Embryonic facial prominence (tissue), 1 donor: ENCODE measurements at regions not wholly inside any gene's neighbourhood (a gene's known extent, or its start where the extent isn't known, plus 50 kb on each side); places are given as distances from the start of the nearest gene placed in this dataset.
A peak's percentile ranks its signal among the peaks of the same experiment; 100 is the strongest.
"Not testable (repeated sequence)": the region's sequence is repeated elsewhere in the genome, so short reads cannot be mapped to it uniquely, and the experiment has no call there.

ENCODE experiments used
- DNase-seq: peaks from one replicate; pipeline ENCODE4 v3.0.0-alpha.2; 2016; ENCODE audit errors: extremely low spot score

- not testable (repeated sequence) for DNase-seq
Observed at GRCh38 chr13:58352100-58352499, 720.6 kb downstream of the PCDH17 start.

GRCh38 chr13:58369936-58370335, 738.4 kb downstream of the PCDH17 start:
- DNase-seq: no peak

GRCh38 chr13:58376349-58376748, 744.8 kb downstream of the PCDH17 start:
- no peak for DNase-seq

GRCh38 chr13:58376775-58377174, 745.2 kb downstream of the PCDH17 start:
- no peak for DNase-seq

- no peak for DNase-seq
Observed at GRCh38 chr13:58379221-58379620, 747.7 kb downstream of the PCDH17 start.

- not testable (repeated sequence) for DNase-seq
Observed at GRCh38 chr13:58385336-58385735, 753.8 kb downstream of the PCDH17 start.

- no peak for DNase-seq
Observed at GRCh38 chr13:58397596-58398387, 766.2 kb downstream of the PCDH17 start.

GRCh38 chr13:58399263-58399662, 767.7 kb downstream of the PCDH17 start:
- no peak for DNase-seq

- DNase-seq: no peak
Observed at GRCh38 chr13:58406545-58406944, 775.0 kb downstream of the PCDH17 start.

- no peak for DNase-seq
Observed at GRCh38 chr13:58429917-58430316, 798.4 kb downstream of the PCDH17 start.

- DNase-seq: no peak
Observed at GRCh38 chr13:58434943-58435342, 803.4 kb downstream of the PCDH17 start.

- DNase-seq: no peak
Observed at GRCh38 chr13:58437427-58437826, 805.9 kb downstream of the PCDH17 start.

GRCh38 chr13:58446979-58447378, 815.4 kb downstream of the PCDH17 start:
- no peak for DNase-seq

- no peak for DNase-seq
Observed at GRCh38 chr13:58452123-58452623, 820.6 kb downstream of the PCDH17 start.

GRCh38 chr13:58455094-58455493, 823.5 kb downstream of the PCDH17 start:
- no peak for DNase-seq

GRCh38 chr13:58461217-58461616, 829.7 kb downstream of the PCDH17 start:
- DNase-seq: no peak

- DNase-seq: no peak
Observed at GRCh38 chr13:58463841-58464240, 832.3 kb downstream of the PCDH17 start.

- DNase-seq: no peak
Observed at GRCh38 chr13:58467176-58467575, 835.6 kb downstream of the PCDH17 start.

GRCh38 chr13:58472483-58472882, 840.9 kb downstream of the PCDH17 start:
- no peak for DNase-seq

- no peak for DNase-seq
Observed at GRCh38 chr13:58474581-58474980, 843.0 kb downstream of the PCDH17 start.

GRCh38 chr13:58476206-58476918, 844.8 kb downstream of the PCDH17 start:
- no peak for DNase-seq

GRCh38 chr13:58478858-58479257, 847.3 kb downstream of the PCDH17 start:
- no peak for DNase-seq

GRCh38 chr13:58480061-58480460, 848.5 kb downstream of the PCDH17 start:
- DNase-seq: peak; percentile 9
